ENCODE measurements at regions not wholly inside any gene's neighbourhood (a gene's known extent, or its start where the extent isn't known, plus 50 kb on each side); places are given as distances from the start of the nearest gene placed in this dataset.

DNA sequence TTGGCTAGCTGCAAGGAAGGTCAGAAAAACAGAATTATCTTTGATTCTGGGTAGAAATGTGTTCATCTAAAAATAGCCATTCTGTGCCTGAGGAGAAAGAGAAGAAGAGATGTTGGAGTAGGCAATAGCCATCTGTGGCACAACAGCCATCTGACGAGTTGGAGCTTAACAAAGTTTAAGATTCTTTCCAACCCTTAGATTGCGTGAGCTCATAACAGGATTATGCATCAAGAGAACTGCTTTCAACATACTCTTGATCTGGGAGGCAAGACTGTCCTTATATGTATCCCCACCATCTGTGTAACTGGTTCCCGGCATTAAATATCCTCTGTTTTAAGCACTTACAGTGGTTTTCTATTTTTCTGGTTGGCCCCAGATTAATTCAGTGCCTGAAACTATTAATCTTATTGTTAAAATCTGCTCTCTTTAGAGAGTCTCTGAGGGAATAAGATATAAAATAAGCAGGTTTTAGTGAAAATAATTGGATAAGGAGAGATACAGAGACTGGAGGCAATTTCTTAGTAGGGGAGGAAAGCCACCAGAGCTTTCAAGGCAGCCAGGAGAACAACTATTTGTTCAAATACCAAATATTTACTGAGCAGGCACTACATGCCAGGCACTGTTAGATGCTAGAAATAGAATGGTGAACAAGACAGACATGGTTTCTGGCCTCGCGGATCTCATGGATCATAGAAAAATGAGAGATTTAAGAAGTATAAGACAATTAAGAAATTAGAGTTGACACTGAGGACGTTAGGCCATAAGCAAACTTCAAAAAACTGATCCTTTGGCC lies 398.0 kb downstream of the SMARCA1 start:
- Histone ChIP-seq H3K4me3 (no peak overlapping the region), H3K9me3 (no peaks in the 10 kb centered on the region), H3K36me3 (no peaks in the 10 kb centered on the region), H3K4me1 (no peaks in the 10 kb centered on the region), H3K27ac (no peak overlapping the region), H3K27me3 (no peaks in the 10 kb centered on the region)
- no peak for ATAC-seq
- no peak for DNase-seq
- intact Hi-C loops (cut with DNase I), result no loop called here
- TF ChIP-seq POLR2A (IDR thresholded peaks at IDR 0.05), result no peak
- TF ChIP-seq, protein P1, sequence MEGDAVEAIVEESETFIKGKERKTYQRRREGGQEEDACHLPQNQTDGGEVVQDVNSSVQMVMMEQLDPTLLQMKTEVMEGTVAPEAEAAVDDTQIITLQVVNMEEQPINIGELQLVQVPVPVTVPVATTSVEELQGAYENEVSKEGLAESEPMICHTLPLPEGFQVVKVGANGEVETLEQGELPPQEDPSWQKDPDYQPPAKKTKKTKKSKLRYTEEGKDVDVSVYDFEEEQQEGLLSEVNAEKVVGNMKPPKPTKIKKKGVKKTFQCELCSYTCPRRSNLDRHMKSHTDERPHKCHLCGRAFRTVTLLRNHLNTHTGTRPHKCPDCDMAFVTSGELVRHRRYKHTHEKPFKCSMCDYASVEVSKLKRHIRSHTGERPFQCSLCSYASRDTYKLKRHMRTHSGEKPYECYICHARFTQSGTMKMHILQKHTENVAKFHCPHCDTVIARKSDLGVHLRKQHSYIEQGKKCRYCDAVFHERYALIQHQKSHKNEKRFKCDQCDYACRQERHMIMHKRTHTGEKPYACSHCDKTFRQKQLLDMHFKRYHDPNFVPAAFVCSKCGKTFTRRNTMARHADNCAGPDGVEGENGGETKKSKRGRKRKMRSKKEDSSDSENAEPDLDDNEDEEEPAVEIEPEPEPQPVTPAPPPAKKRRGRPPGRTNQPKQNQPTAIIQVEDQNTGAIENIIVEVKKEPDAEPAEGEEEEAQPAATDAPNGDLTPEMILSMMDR (IDR thresholded peaks at IDR 0.05), result no peak
- WGBS, 4 donors, result 75 to 90% (median 78%) methylated on average over 6 of the region's 6 CpGs

DNA sequence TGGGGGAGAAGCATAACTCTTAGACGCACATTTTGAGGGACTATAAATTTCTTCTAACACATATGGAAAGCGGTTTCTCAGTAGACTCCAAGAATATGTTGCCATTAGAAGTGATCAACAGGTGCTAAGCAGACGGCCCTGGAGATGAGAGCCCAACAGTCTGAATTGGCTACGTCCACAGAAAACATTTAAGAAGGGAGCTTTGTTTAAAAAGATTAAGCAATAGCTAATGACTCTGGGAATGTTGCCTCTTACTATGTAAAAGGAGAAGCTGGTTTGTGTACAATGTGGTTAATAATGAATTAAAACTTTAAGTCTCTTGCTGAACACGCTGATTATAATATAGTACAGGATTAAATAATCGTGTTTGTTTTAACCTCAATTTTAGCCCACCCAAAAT lies 399.5 kb downstream of the SMARCA1 start:
- TF ChIP-seq POLR2A (IDR thresholded peaks at IDR 0.05), result no peak
- TF ChIP-seq, protein P1 (IDR thresholded peaks at IDR 0.05), result no peak
- no peaks in the 10 kb centered on the region for H3K36me3 ChIP-seq
- no peak for ATAC-seq
- no peaks in the 10 kb centered on the region for H3K27me3 ChIP-seq
- DNase-seq, result no peak
- WGBS, 4 donors, result 75 to 89% (median 85%) methylated on average over 6 of the region's 6 CpGs
- intact Hi-C loops (cut with DNase I), result no loop called here
- H3K4me1 ChIP-seq, result no peaks in the 10 kb centered on the region
- H3K4me3 ChIP-seq, result no peak overlapping the region
- no peaks in the 10 kb centered on the region for H3K9me3 ChIP-seq
- no peak overlapping the region for H3K27ac ChIP-seq

DNA sequence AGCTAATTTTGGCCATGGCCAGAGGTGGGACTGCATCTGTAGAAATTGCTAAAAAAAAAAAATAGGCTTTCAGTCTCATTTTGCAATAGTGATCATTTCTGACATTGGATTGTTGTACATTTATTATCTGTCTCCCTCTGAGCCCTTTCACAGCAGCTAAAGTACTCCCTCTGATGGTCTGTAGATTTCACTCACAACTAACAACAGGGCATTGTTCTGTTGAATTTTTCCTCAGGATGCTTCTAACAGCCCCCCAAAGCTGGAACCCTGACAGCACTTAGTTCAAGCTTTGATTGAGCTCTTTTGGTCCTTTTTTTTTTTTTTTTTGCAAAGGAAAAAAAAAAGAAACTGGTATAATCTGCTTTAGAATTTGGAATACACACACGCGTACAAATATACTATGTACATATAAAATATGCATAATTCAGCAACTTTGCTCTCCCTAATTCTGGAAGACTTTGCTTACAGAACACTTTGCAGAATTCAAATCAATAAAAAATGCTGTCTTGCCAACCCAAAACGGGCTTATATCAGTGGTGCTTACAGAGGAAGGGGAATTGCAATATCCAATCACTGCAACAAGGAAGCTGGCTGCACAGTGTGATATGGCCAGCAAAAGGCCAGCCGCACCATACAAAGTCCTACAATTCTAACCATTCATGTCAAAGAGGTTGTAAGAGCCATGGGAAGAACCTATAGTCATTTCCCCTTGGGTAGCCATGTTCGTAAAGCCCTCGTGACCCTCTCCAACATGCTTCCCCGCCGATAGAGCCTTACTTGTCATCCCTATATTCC lies 406.4 kb downstream of the SMARCA1 start:
- no peak for TF ChIP-seq POLR2A (IDR thresholded peaks at IDR 0.05)
- TF ChIP-seq, protein P1 (IDR thresholded peaks at IDR 0.05), result no peak
- H3K9me3 ChIP-seq, result no peaks in the 10 kb centered on the region
- intact Hi-C loops (cut with DNase I), result no loop called here

DNA sequence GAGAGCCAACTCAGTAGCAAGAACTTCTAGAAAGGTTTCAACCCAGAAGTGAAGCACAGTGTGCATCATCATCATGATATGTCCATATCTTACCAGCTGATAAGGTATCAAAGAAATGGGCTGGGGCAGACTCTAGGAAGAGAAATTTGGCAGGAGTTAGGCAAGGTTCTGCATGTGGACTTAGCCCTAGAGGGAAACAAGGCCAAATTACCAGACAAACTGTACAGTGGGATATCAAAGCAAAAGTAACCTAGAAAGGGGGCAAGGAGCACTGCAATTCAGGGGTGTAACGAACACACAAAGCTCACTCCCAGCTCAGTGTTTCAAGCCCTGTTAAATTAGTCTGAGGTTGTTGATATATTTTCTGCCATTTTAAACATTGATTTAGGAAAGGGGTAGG lies 407.4 kb downstream of the SMARCA1 start:
- H3K27ac ChIP-seq, result no peak overlapping the region
- ATAC-seq (no peak), DNase-seq (no peak)
- WGBS, 4 donors, result 56 to 92% (median 85%) methylated on average over 1 of the region's 1 CpG
- TF ChIP-seq, protein P1 (IDR thresholded peaks at IDR 0.05), result no peak
- no peak for TF ChIP-seq POLR2A (IDR thresholded peaks at IDR 0.05)
- no peaks in the 10 kb centered on the region for H3K4me1 ChIP-seq
- H3K27me3 ChIP-seq, result no peaks in the 10 kb centered on the region
- no peaks in the 10 kb centered on the region for H3K36me3 ChIP-seq
- intact Hi-C loops (cut with DNase I), result no loop called here
- no peak overlapping the region for H3K4me3 ChIP-seq
- H3K9me3 ChIP-seq, result no peaks in the 10 kb centered on the region

More for the DNA sequence above, 406.4 kb downstream of the SMARCA1 start:
- H3K4me3 ChIP-seq, result no peak overlapping the region
- DNase-seq, result no peak
- H3K27me3 ChIP-seq, result no peaks in the 10 kb centered on the region
- ATAC-seq, result no peak
- H3K36me3 ChIP-seq, result no peaks in the 10 kb centered on the region
- H3K27ac ChIP-seq, result no peak overlapping the region
- 67 to 82% (median 69%) methylated on average over 8 of the region's 8 CpGs for WGBS, 4 donors
- no peaks in the 10 kb centered on the region for H3K4me1 ChIP-seq

All from heart left ventricle (tissue), 16 donors.